C4-2B (cell line): ENCODE measurements at regions not wholly inside any gene's neighbourhood (a gene's known extent, or its start where the extent isn't known, plus 50 kb on each side); places are given as distances from the start of the nearest gene placed in this dataset.

Experiments used
- CTCF ChIP-seq: fragments of 450-650 bp; conservative IDR thresholded peaks from 2 replicates; pipeline ENCODE4 v1.5.1; 2017; ENCODE audit warnings: mild to moderate bottlenecking
- ZFX ChIP-seq: fragments of 450-650 bp; IDR thresholded peaks from 2 replicates; pipeline ENCODE4 v1.6.1; 2017

DNA sequence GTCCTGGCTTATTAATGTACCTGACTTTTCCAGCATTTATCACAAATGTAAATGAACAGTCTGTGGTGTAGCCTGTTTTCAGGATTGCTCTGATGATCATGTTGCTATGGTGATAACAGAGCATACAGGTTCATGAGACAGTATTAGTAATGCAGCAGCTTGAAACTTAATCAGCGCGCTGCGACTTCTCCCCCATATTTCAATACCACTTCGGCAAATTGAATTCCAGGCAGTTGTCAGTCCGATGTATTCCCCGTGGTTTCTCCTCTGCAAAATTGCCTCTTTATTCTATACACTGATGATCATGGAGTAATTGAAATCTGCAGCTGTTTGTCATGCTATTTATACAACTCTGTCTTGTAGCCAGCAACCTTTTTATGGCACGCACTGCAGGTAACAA lies 239.3 kb downstream of the C4orf33 start:
- TF ChIP-seq CTCF (no peak), ZFX (no peak)
